Mesothelial cell of epicardium (in vitro differentiated cells): ENCODE measurements at regions not wholly inside any gene's neighbourhood (a gene's known extent, or its start where the extent isn't known, plus 50 kb on each side); places are given as distances from the start of the nearest gene placed in this dataset.

Experiments used
- DNase-seq, 2 experiments: peaks; one replicate each; pipeline ENCODE4 v3.0.0; 2021; ENCODE audit warnings: low spot score in 2 of 2; ENCODE audit not compliant: unreplicated experiment in 2 of 2
- H3K27ac Mint-ChIP-seq: 2 replicates; pipeline ENCODE4 v1.8.0; 2021; ENCODE audit warnings: mixed read lengths
- H3K27me3 Mint-ChIP-seq: 2 replicates; pipeline ENCODE4 v1.8.0; 2021; ENCODE audit warnings: low read depth, mixed read lengths
- H3K36me3 Mint-ChIP-seq: 2 replicates; pipeline ENCODE4 v1.8.0; 2021; ENCODE audit warnings: mixed read lengths
- H3K4me1 Mint-ChIP-seq: 2 replicates; pipeline ENCODE4 v1.8.0; 2021; ENCODE audit warnings: mixed read lengths
- H3K4me3 Mint-ChIP-seq: 2 replicates; pipeline ENCODE4 v1.8.0; 2021; ENCODE audit warnings: mild to moderate bottlenecking, moderate library complexity, mixed read lengths
- H3K9me3 Mint-ChIP-seq: 2 replicates; pipeline ENCODE4 v1.8.0; 2021; ENCODE audit warnings: mixed read lengths
- CTCF ChIP-seq: fragments of 200-600 bp; sonication (generic); IDR thresholded peaks from one replicate; pipeline ENCODE4 v1.5.0; 2021; ENCODE audit warnings: antibody characterized with exemption; ENCODE audit not compliant: unreplicated experiment

- no peak overlapping the region for H3K4me3 Mint-ChIP-seq
- no peak overlapping the region for H3K27ac Mint-ChIP-seq
- H3K9me3 Mint-ChIP-seq = peaks cover 4% of the 10 kb centered on the region
- no peak for TF ChIP-seq CTCF
- H3K4me1 Mint-ChIP-seq = peaks cover 1% of the 10 kb centered on the region
- no peaks in the 10 kb centered on the region for H3K27me3 Mint-ChIP-seq
- no peaks in the 10 kb centered on the region for H3K36me3 Mint-ChIP-seq
- no peak for DNase-seq
Measured at GRCh38 chr5:165834891-165835290, 2329.5 kb downstream of the MAT2B start.

GRCh38 chr5:165836046-165836445 lies 2330.6 kb downstream of the MAT2B start:
- DNase-seq = no peak
- H3K27ac Mint-ChIP-seq = no peak overlapping the region
- peaks cover 1% of the 10 kb centered on the region for H3K36me3 Mint-ChIP-seq
- no peak overlapping the region for H3K4me3 Mint-ChIP-seq
- peaks cover 1% of the 10 kb centered on the region for H3K4me1 Mint-ChIP-seq
- H3K9me3 Mint-ChIP-seq = peaks cover 11% of the 10 kb centered on the region
- H3K27me3 Mint-ChIP-seq = no peaks in the 10 kb centered on the region
- no peak for TF ChIP-seq CTCF

- Mint-ChIP-seq H3K27me3 (no peaks in the 10 kb centered on the region), H3K36me3 (peaks cover 1% of the 10 kb centered on the region), H3K4me1 (peaks cover 1% of the 10 kb centered on the region), H3K9me3 (peaks cover 11% of the 10 kb centered on the region), H3K4me3 (no peak overlapping the region), H3K27ac (no peak overlapping the region)
- DNase-seq = no peak
- no peak for TF ChIP-seq CTCF
Measured at GRCh38 chr5:165837286-165837685, 2331.9 kb downstream of the MAT2B start.

GRCh38 chr5:165844571-165844970 lies 2339.2 kb downstream of the MAT2B start:
- H3K36me3 Mint-ChIP-seq = peaks cover 1% of the 10 kb centered on the region
- no peak for DNase-seq
- H3K27me3 Mint-ChIP-seq = no peaks in the 10 kb centered on the region
- H3K27ac Mint-ChIP-seq = no peak overlapping the region
- H3K9me3 Mint-ChIP-seq = peaks cover 14% of the 10 kb centered on the region
- no peaks in the 10 kb centered on the region for H3K4me1 Mint-ChIP-seq
- no peak overlapping the region for H3K4me3 Mint-ChIP-seq
- no peak for TF ChIP-seq CTCF

- no peak overlapping the region for H3K4me3 Mint-ChIP-seq
- H3K27me3 Mint-ChIP-seq = no peaks in the 10 kb centered on the region
- no peak overlapping the region for H3K27ac Mint-ChIP-seq
- no peak for TF ChIP-seq CTCF
- H3K36me3 Mint-ChIP-seq = no peaks in the 10 kb centered on the region
- peaks cover 2% of the 10 kb centered on the region for H3K4me1 Mint-ChIP-seq
- peaks cover 4% of the 10 kb centered on the region for H3K9me3 Mint-ChIP-seq
- DNase-seq = no peak
Measured at GRCh38 chr5:165858118-165858517, 2352.7 kb downstream of the MAT2B start.

GRCh38 chr5:165859251-165859650 lies 2353.8 kb downstream of the MAT2B start:
- TF ChIP-seq CTCF = no peak
- H3K27ac Mint-ChIP-seq = no peak overlapping the region
- H3K4me3 Mint-ChIP-seq = no peak overlapping the region
- peaks cover 2% of the 10 kb centered on the region for H3K4me1 Mint-ChIP-seq
- no peaks in the 10 kb centered on the region for H3K36me3 Mint-ChIP-seq
- H3K9me3 Mint-ChIP-seq = peaks cover under 1% of the 10 kb centered on the region
- H3K27me3 Mint-ChIP-seq = no peaks in the 10 kb centered on the region
- no peak for DNase-seq
